Activated B cell treated with CpG ODN at 0.5 μM for 24 hours (primary cell): ENCODE measurements at regions not wholly inside any gene's neighbourhood (a gene's known extent, or its start where the extent isn't known, plus 50 kb on each side); places are given as distances from the start of the nearest gene placed in this dataset.
"Not testable (repeated sequence)": the region's sequence is repeated elsewhere in the genome, so short reads cannot be mapped to it uniquely, and the experiment has no call there.

Experiments
- ATAC-seq: fragments of 200-7000 bp; cut with Tn5 transposase; one replicate; pipeline ENCODE4 v1.10.0; 2021; ENCODE audit warnings: low read depth, mild to moderate bottlenecking, moderate library complexity
- CTCF ChIA-PET: fragments of 350-600 bp; sonication (Branson Sonifier 250); formaldehyde crosslinking; loops from one replicate; lab custom pipeline; 2021; ENCODE audit warnings: antibody characterized with exemption; lab: Charles Lee
- POLR2A ChIA-PET: fragments of 350-600 bp; sonication (Branson Sonifier 250); formaldehyde crosslinking; loops from one replicate; lab custom pipeline; 2021; ENCODE audit warnings: antibody characterized with exemption; lab: Charles Lee
- DNase-seq: peaks from one replicate; pipeline ENCODE4 v3.0.0; 2022
- H3K27ac Mint-ChIP-seq: one replicate; pipeline ENCODE4 v1.8.0; 2020; ENCODE audit warnings: mixed read lengths
- H3K27me3 Mint-ChIP-seq: one replicate; pipeline ENCODE4 v1.8.0; 2021; ENCODE audit warnings: mixed read lengths
- H3K36me3 Mint-ChIP-seq: one replicate; pipeline ENCODE4 v1.8.0; 2021; ENCODE audit warnings: low read depth, mixed read lengths
- H3K4me1 Mint-ChIP-seq: one replicate; pipeline ENCODE4 v1.8.0; 2021; ENCODE audit warnings: mixed read lengths
- H3K4me3 Mint-ChIP-seq: one replicate; pipeline ENCODE4 v1.8.0; 2020; ENCODE audit warnings: mild to moderate bottlenecking, mixed read lengths
- H3K9me3 Mint-ChIP-seq: one replicate; pipeline ENCODE4 v1.8.0; 2020; ENCODE audit warnings: mixed read lengths
- intact Hi-C: fragments of 100-400 bp; cut with micrococcal nuclease; formaldehyde crosslinking; loops from one replicate; pipeline ENCODE4 v1.15.1; 2024

DNA sequence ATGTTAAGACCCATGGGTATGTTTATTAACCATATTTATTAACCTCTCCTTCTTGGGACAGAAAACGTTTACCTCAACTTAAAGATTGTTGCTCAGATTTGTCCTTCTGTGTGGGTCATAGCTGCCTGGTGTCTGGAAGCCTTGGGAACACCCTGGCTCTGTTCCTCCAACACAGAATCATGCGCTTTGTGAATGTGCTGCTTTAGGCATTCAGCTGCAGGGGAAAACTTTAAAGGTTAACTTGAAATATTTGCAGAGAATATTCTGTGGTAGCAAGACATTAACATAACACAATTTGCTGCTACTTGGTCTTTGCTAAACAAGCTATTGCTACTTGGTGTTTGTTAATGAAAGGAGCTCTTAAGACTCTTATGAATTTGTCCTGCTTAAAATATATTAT, 50.5 kb upstream of the THOC3 start:
- DNase-seq, H3K27ac Mint-ChIP-seq, ATAC-seq, H3K4me3 Mint-ChIP-seq, intact Hi-C loops, POLR2A ChIA-PET, CTCF ChIA-PET, H3K9me3 Mint-ChIP-seq, H3K4me1 Mint-ChIP-seq, H3K27me3 Mint-ChIP-seq, H3K36me3 Mint-ChIP-seq: not testable (repeated sequence)

DNA sequence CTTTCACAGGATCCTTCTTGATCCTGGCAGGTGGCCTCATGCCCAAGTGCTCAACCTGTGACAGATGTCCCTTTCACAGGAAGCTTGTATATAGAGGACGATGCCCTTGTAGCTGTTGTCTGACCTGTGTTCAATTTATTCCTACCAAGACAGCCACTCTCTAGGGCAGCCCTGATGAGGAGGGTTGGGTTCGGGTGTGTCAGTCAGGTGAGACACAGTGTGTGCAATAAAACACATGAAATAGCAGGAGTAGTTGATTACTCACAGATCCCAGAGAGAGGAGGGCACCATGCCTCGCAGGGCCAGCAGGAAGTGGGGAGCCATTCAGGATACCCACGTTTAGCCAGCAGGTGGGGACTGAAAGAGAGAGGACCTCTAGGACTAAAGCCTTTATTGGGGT, 52.7 kb upstream of the THOC3 start:
- intact Hi-C loops, POLR2A ChIA-PET, H3K36me3 Mint-ChIP-seq, CTCF ChIA-PET, DNase-seq, H3K27me3 Mint-ChIP-seq, H3K4me1 Mint-ChIP-seq, H3K4me3 Mint-ChIP-seq, ATAC-seq, H3K27ac Mint-ChIP-seq, H3K9me3 Mint-ChIP-seq: not testable (repeated sequence)

DNA sequence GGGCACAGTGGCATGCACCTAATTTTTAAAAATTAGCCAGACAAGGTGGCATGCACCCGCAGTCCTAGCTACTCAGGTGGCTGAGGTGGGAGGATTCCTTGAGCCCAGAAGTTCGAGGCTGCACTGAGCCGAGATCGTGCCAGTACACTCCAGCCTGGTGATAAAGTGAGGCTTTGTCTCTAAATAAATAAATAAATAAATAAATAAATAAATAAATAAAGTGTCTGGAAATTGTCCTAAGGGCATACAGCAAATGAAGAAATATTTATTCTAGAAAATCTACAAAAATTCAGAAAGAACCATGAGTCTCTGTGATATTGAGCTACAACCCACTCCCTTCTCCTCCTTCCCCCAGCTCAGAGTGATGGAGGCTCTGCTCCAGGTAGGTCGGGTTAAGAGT, 55.4 kb upstream of the THOC3 start:
- intact Hi-C loops: not testable (repeated sequence)

DNA sequence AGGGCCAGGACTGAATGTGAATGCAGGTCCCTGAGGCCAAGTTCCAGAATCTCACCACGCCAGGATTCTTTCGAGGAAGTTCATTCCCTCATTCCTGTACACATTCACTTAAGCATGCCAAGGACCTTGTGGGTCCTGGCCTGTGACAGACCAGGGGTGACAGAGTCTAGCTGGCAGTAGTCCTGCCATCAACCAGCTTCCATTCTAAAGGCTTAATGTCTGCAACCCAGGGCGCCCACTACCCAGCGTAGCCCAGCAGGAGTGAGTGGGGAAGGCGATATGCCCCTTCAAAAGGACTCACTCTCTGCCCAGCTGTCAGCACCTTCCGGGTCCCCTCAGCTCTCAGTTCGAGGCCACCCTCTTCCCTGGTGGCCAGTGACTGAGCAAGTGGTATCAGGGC, 61.3 kb upstream of the THOC3 start:
- POLR2A ChIA-PET, H3K9me3 Mint-ChIP-seq, H3K27ac Mint-ChIP-seq, intact Hi-C loops, DNase-seq, H3K27me3 Mint-ChIP-seq, CTCF ChIA-PET, H3K4me1 Mint-ChIP-seq, H3K4me3 Mint-ChIP-seq, ATAC-seq, H3K36me3 Mint-ChIP-seq: not testable (repeated sequence)

More for the DNA sequence above, 55.4 kb upstream of the THOC3 start:
- H3K4me3 Mint-ChIP-seq, POLR2A ChIA-PET, H3K27me3 Mint-ChIP-seq, CTCF ChIA-PET, H3K4me1 Mint-ChIP-seq, H3K9me3 Mint-ChIP-seq, DNase-seq, ATAC-seq, H3K36me3 Mint-ChIP-seq, H3K27ac Mint-ChIP-seq: not testable (repeated sequence)

DNA sequence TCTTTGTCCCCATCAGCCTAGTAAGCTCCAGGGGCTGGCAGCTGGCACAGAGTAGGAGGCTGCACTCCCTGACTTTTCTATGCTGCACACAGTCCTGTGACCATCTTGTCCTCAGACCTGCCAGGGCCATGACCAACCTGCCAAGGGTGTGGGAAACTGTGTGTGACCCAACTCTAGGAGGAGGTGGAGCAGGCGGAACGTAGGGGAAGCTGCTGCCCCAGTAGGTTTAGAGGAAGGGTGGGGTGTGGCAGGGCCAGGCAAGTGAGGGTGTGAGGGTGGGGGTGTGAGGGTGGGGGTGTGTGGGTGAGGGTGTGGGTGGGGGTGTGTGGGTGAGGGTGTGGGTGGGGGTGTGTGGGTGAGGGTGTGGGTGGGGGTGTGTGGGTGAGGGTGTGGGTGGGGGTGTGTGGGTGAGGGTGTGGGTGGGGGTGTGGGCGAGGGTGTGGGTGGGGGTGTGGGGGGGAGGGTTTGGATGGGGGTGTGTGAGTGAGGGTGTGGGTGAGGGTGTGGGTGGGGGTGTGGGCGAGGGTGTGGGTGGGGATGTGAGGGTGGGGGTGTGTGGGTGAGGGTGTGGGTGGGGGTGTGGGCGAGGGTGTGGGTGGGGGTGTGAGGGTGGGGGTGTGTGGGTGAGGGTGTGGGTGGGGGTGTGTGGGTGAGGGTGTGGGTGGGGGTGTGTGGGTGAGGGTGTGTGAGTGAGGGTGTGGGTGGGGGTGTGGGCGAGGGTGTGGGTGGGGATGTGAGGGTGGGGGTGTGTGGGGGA, 62.4 kb upstream of the THOC3 start:
- H3K27me3 Mint-ChIP-seq, H3K4me3 Mint-ChIP-seq, H3K36me3 Mint-ChIP-seq, H3K4me1 Mint-ChIP-seq, ATAC-seq, CTCF ChIA-PET, H3K27ac Mint-ChIP-seq, DNase-seq, H3K9me3 Mint-ChIP-seq, POLR2A ChIA-PET, intact Hi-C loops: not testable (repeated sequence)

DNA sequence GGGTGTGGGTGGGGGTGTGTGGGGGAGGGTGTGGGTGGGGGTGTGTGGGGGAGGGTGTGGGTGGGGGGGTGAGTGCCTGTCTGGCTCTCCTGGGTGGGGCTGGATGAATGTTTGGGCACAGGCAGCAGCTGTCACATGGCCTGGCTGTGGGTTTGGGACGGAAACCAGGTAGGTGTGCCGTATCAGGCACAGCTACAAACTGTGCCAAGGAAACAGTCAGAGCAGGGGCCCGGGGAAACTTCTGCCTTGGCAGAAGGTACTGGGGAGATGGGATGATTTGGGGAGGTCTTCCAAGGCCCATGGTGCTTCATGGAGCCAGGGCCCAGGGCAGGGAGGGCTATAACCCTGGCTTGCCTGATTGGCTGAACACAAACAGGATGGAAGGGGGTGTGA, 63.0 kb upstream of the THOC3 start:
- intact Hi-C loops, H3K4me1 Mint-ChIP-seq, POLR2A ChIA-PET, CTCF ChIA-PET, H3K27me3 Mint-ChIP-seq, ATAC-seq, H3K9me3 Mint-ChIP-seq, H3K36me3 Mint-ChIP-seq, H3K27ac Mint-ChIP-seq, H3K4me3 Mint-ChIP-seq, DNase-seq: not testable (repeated sequence)

DNA sequence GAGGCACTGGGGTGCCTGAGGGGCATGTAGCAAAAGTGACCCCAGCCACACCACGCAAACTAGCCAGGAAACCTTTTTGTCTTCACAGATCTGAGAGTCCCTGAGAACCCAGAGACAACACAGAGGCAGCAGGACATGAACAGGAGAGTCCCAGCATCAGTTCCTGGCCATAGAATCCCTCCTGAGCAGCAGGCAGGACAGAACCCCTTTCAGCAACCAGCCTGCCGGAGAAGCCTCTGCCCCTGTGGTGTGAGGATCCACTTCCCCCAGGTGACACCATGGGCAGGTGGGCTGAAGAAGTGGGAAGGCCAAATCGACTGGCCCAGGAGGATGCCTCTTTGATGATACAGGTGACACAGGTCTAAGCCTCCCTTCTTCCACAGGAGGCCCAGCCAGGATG, 65.1 kb upstream of the THOC3 start:
- ATAC-seq, intact Hi-C loops, CTCF ChIA-PET, H3K27me3 Mint-ChIP-seq, H3K36me3 Mint-ChIP-seq, POLR2A ChIA-PET, DNase-seq, H3K27ac Mint-ChIP-seq, H3K9me3 Mint-ChIP-seq, H3K4me1 Mint-ChIP-seq, H3K4me3 Mint-ChIP-seq: not testable (repeated sequence)

DNA sequence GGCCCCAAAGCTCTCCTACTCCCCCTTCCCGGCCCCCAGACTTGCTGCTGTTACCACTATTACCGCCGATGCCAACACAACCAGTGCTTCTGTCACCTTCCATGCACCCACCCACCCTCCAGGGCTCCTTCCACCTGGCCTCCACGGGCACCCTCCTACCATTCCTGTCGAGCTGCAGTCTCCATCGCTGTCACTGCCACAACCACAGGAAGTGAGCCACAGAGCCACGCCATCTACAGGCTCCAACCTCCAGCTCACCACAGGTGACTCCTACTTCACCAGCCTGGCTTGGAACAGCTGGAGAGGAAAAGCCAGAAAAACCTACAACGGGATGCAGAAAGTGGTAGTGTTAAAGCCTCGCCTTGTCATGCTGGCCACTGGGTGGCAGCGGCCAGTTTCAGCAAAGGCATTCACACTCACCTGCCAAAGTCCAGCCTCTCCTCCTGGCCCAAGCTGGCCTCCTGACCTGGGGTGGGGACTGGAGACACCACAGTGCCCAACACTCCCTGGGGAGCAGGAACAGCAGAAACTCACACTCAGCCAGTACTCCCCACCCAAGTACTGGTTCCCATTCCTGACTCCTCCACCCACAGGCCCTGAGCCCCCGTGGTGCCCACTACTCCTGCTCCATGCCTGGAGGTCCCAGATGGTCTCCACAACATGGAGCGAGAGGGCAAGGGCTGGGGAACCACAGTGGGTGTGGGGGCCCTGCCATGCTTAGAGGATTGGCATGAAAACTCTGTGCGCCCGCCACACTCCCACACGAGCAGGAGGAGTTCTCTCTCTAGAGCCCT, 66.5 kb upstream of the THOC3 start:
- POLR2A ChIA-PET, H3K27ac Mint-ChIP-seq, DNase-seq, H3K4me1 Mint-ChIP-seq, H3K9me3 Mint-ChIP-seq, CTCF ChIA-PET, H3K4me3 Mint-ChIP-seq, H3K27me3 Mint-ChIP-seq, H3K36me3 Mint-ChIP-seq, ATAC-seq, intact Hi-C loops: not testable (repeated sequence)

DNA sequence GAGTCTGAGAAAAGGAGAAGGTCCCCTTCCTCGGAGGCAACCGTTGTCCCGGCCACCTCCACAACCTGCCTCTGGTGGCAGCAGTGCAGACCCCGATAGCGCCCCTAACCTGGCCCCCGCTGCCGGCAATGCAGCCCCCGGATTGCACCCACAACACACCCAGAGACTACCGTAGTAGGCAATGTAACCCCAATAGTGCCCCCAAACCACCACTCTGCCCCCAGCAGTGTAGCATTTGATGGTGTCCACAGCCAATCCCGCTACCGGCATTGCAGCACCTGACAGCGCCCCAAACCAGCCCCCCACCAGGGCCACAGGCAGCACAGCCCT, 67.1 kb upstream of the THOC3 start:
- CTCF ChIA-PET, intact Hi-C loops, H3K36me3 Mint-ChIP-seq, H3K27ac Mint-ChIP-seq, H3K9me3 Mint-ChIP-seq, POLR2A ChIA-PET, H3K4me3 Mint-ChIP-seq, ATAC-seq, DNase-seq, H3K27me3 Mint-ChIP-seq, H3K4me1 Mint-ChIP-seq: not testable (repeated sequence)

DNA sequence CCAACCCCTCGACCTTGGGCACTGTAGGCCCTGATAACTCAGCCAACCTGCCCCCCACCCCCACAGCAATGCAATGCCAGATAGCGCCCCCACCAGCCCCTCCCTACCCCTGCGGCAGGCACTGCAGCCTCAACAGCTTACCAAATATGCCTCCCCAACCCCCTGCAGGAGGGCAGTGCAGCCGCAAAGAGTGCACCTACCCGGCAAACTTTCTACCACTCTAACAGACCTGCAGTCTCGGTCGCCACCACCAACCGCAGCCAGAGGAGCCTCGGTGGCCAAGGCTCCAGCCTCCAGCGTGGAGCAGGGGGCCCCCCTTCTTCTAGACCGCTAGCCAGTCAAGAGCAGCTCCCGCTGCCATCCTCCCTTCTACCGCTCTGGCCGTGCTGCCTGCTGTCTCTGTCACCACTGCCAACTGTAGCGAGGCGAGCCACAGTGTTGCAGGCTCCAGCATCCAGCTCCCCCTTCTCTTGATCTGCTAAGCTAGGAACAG, 67.7 kb upstream of the THOC3 start:
- H3K27me3 Mint-ChIP-seq, H3K27ac Mint-ChIP-seq, H3K4me1 Mint-ChIP-seq, CTCF ChIA-PET, H3K4me3 Mint-ChIP-seq, H3K36me3 Mint-ChIP-seq, H3K9me3 Mint-ChIP-seq, intact Hi-C loops, POLR2A ChIA-PET, DNase-seq, ATAC-seq: not testable (repeated sequence)

DNA sequence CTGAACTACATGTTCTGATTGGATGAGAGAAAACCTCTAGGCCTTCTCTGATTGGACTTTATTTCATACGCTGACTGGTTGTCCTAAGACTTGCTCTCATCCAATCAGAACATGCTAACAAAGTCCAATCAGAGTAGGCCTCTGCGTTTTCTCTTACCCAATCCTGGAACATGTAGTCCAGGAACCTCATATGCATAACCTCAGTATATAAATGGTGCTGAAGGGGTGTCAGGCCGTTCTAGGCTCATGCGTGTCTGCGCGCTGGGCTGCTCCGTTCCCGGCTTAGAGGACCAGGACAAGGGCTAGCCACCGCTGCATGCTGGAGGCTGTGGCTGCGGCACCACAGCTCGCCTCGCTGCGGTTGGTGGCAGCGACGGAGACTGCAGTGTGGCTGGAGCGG, 68.3 kb upstream of the THOC3 start:
- not testable (repeated sequence) for ATAC-seq

DNA sequence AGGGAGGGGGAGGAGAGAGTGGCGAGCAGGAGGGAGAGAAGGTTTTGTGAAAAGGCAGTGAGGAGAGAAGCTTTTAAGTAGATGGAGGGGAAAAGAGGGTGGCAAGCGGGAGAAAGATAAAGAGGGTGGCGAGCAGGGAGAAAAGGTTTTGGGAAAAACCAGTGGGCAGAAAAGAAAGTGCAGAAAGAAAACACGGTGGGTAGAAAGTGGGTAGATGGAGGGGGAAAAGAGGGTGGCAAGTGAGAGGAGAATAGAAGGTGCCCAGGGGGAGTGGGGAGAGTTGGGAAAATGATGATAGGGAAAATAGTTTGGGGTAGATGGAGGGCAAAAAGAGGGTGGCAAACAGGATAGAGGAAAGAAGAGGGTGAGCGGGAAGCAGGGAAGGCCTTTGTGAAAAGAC, 69.1 kb upstream of the THOC3 start:
- CTCF ChIA-PET, DNase-seq, ATAC-seq, H3K27me3 Mint-ChIP-seq, H3K27ac Mint-ChIP-seq, H3K4me1 Mint-ChIP-seq, H3K9me3 Mint-ChIP-seq, H3K4me3 Mint-ChIP-seq, intact Hi-C loops, H3K36me3 Mint-ChIP-seq, POLR2A ChIA-PET: not testable (repeated sequence)

More for the DNA sequence above, 68.3 kb upstream of the THOC3 start:
- H3K4me1 Mint-ChIP-seq, DNase-seq, intact Hi-C loops, CTCF ChIA-PET, H3K27me3 Mint-ChIP-seq, POLR2A ChIA-PET, H3K4me3 Mint-ChIP-seq, H3K27ac Mint-ChIP-seq, H3K9me3 Mint-ChIP-seq, H3K36me3 Mint-ChIP-seq: not testable (repeated sequence)
